ENCODE measurements at regions not wholly inside any gene's neighbourhood (a gene's known extent, or its start where the extent isn't known, plus 50 kb on each side); places are given as distances from the start of the nearest gene placed in this dataset.

GRCh38 chr2:14557111-14557510 is 75.4 kb upstream of the LRATD1 start:
- TF ChIP-seq CTCF (IDR thresholded peaks at IDR 0.05): no peak
- no peak for TF ChIP-seq POLR2A (IDR thresholded peaks at IDR 0.05)

Measured in heart left ventricle (tissue), 13 donors.